SH-SY5Y (cell line): ENCODE measurements at regions not wholly inside any gene's neighbourhood (a gene's known extent, or its start where the extent isn't known, plus 50 kb on each side); places are given as distances from the start of the nearest gene placed in this dataset.

ENCODE experiments used
- GATA2 ChIP-seq: IDR thresholded peaks from 2 replicates; pipeline ENCODE4 v1.6.1; 2011; ENCODE audit warnings: mild to moderate bottlenecking, low read depth, low read length
- GATA3 ChIP-seq: IDR thresholded peaks from 2 replicates; pipeline ENCODE4 v1.6.1; 2011; ENCODE audit warnings: low read depth, mild to moderate bottlenecking, low read length, moderate library complexity

GRCh38 chr6:134416418-134417154 is 98.7 kb upstream of the SGK1 start:
- TF ChIP-seq GATA3 (no peak), GATA2 (no peak)
